GM18520 (cell line): ENCODE measurements at regions not wholly inside any gene's neighbourhood (a gene's known extent, or its start where the extent isn't known, plus 50 kb on each side); places are given as distances from the start of the nearest gene placed in this dataset.
"Not testable (repeated sequence)": the region's sequence is repeated elsewhere in the genome, so short reads cannot be mapped to it uniquely, and the experiment has no call there.

Experiments used
- ATAC-seq: cut with Tn5 transposase; IDR thresholded peaks from one replicate; pipeline ENCODE4 v1.9.1; 2021; ENCODE audit not compliant: unreplicated experiment

DNA sequence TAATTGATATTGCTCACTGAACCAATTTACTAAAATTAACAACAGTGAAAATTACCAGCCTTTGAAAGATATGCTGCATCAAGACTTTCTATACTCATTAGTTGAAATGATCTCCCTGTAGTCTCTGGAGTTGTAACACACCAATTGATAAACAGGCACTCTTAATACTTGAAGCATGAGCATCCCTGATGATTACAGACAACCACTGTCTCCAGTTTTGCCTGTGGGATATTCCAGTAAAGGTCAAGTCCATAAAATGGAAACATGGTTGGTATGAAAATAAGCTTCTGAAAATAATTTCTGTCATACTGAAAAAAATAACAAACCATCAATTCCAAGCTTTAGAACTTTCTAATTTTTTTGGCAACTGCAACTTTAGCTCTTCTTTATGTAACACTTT lies 405.8 kb downstream of the SPRY2 start:
- no peak for ATAC-seq

DNA sequence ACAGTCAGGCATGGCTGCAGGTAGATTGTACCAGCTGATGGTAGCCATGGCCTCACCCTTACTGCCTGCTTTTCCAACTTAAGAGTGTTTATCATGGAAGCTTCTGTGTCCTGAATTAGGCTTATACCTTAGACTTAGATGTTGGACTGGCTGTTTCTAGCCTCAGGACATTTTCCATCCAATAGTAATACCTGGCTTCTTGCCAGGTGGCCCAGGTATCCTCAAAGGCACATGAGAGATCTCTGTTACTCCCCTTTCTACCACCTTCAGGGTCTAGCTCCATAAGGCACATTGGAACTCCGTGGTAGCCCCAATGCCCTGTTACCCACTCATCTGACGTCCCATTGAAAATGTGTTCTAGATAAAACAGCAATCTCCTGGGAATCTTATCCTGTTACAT lies 407.5 kb downstream of the SPRY2 start:
- no peak for ATAC-seq

DNA sequence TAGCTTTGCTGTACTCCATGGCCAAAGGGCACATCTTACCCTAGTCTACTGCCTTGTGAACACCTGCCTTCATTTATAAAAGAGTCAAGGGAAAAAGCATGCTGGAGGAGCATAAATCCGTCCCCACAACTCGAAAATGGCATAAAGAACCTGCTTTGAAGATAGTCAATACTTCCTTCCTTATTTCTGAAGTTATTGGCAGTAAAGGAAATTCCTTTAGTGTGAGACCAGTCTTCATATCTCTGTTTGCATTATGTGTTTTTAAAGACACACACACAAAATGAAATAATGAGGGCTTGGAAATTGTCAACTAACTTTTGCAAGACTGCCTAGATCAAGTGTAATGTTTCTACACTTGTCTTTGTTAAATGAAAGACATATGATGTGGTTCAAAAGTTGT lies 408.4 kb downstream of the SPRY2 start:
- ATAC-seq = no peak

- not testable (repeated sequence) for ATAC-seq
Observed at GRCh38 chr13:79923973-79924556, 416.9 kb downstream of the SPRY2 start.

- ATAC-seq = no peak
Observed at GRCh38 chr13:79919091-79919490, 421.8 kb downstream of the SPRY2 start.

GRCh38 chr13:79918620-79919019 lies 422.3 kb downstream of the SPRY2 start:
- ATAC-seq = no peak

GRCh38 chr13:79917628-79918027 lies 423.3 kb downstream of the SPRY2 start:
- ATAC-seq = no peak

DNA sequence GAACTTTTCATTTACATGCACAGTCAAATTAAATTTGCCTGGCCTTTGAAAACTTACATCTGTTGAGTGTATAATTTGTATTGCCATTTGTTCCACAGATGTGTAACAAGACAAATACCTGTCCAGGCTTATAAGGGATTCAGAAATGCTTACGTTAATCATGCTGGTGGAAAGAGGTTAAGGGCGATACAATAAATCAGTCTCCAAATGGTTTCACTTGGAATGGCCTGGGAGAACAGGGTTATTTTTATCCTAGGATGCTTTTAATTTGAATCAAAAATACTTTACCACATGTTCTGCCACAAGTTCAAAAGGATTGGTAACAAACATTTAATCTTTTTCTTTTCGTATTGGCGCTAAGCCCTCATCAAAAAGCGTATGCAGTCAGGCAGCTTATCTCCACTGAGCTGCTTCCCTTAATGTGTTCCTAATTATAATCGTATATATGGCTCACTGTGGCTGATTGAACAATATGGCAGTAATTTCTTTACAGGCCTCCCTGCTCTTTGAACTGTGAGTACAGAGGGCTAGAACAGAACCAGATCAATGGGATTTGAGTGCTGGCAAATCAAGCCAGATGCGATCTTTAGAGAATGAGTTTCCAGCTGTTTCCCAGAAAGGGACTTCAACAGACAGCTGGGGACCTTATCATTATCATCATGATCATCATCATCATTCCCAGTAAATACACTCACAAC lies 425.7 kb downstream of the SPRY2 start:
- ATAC-seq = no peak

GRCh38 chr13:79913141-79913827 lies 427.6 kb downstream of the SPRY2 start:
- no peak for ATAC-seq

DNA sequence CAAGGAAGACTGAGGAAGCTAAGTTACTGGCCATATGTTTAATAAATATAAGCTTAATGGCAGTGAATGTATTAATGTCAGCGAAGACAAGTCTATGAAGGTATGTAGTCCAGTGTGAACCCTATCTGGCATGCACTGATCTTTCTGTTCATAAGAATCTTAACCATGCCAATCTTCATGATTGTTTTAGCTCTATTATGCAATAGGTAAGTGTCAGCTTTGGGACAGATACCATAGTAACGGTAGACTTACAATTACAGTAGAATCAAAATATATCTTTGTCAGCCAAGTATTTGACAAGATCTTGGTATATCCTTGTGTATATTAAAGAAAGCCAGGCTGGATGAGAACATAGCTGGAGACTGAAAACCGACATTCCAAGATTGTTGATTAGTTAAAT lies 428.5 kb downstream of the SPRY2 start:
- ATAC-seq = no peak

- no peak for ATAC-seq
Observed at GRCh38 chr13:79910875-79911540, 429.9 kb downstream of the SPRY2 start.

DNA sequence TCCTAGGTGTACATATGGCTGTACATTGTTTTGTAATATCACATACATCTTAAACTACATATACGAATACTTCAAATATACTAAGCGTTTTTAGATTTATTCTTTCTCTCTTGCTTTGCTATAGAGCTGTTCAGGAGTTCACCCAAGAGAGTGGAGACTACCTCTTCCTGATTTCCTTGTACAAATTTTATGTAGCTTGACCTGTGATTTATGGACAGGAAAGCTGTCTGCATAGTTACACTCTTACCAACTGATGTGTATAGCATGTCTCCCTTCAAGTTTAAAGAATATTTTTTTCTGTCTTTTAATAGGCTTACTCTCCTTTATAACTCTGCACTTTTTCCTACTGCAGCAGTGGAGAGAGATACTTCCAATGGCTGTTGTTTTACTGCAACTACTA lies 428.7 kb downstream of the NDFIP2 start:
- ATAC-seq = no peak

DNA sequence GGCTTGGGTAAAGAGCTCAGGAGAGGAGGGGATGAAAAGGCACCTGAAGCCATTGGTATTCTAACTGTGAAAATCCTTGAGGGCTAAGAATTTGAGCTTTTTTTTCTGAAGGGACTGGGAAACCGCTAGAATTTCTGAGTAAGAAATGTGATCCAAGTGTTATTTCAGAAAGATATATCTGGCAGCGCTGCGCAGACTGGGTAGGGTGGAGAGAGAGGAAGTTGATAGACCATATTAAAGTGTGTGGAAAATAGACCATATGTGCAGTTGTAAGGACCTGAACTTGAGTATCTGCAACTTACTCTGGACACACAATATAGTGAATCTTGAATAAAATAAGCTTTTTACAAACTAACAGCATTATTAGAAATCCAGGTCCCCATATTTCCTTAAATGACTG lies 427.4 kb downstream of the NDFIP2 start:
- ATAC-seq = no peak

DNA sequence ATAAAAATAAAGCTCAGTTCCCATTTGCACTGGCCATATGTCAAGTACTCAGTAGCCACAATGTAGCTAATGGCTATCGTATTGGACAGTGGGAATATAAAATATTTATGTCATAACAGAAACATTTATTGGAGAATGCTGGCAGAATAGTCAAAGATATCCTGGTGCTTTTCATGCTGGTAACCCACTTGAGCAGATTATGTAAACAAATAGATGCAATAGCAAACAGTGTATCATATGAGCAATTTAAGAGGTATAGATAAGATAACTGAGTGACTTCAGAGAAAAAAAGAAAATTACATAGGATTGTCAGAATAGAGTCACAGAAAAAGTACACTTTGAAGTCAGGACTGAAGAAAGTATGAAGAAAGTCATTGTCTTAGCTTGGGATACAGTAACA lies 426.6 kb downstream of the NDFIP2 start:
- no peak for ATAC-seq

DNA sequence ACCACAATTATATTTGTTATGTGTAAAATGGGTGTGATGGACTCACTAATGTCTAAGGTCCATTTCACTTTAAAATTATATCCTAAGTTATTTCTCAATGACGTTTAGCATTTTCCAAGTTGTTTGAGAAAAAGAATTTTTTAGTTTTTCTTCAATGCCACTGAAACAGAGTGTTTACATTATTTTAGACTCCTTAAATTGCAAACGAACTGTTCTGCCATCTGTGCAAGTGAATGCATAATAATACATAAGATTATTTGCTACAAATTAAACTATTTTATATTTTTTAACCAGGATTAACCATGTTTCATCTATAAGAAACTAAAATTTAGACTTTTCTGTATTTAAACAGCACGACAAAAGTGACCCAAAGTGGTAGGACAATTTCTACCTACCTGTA lies 425.4 kb downstream of the NDFIP2 start:
- ATAC-seq = no peak

- no peak for ATAC-seq
Observed at GRCh38 chr13:79905018-79905417, 424.1 kb downstream of the NDFIP2 start.

DNA sequence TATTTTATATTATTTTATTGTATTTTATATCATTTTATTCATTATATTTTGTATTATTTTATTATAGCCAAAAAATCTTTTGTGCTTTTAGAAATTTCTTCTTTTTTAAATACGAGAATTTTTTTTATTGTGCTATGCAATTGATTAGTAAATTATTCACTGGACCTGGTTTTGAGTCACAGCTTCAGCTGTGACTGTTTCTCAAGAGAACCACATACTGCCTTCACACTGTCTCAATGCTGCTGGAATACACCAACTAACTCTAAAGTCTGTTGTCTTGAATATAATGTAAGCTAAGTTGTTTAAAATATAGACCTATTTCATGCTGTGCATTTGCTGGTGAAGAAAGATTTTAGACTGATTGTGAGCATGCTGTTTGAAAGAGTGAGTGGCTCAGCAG lies 423.6 kb downstream of the NDFIP2 start:
- ATAC-seq = no peak

DNA sequence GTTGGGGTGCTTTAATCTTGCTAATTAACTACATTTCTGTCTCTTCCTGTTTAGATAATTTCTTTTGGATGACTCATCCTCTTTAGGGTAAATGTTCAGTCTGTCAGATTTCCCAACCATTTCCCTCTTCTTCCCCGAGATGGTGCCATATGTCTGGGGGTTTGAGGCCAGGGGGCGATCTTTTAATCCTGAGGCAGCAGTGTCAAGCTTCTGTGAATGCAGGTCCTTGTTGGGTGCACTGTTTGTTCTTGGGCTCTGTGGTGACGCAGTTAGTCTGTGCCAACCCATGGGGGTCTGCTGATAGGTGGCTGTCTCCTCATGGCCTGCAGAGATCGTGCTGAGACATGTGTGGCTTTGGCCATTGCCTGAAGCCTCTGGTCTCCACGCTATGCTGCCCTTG lies 420.4 kb downstream of the NDFIP2 start:
- no peak for ATAC-seq

DNA sequence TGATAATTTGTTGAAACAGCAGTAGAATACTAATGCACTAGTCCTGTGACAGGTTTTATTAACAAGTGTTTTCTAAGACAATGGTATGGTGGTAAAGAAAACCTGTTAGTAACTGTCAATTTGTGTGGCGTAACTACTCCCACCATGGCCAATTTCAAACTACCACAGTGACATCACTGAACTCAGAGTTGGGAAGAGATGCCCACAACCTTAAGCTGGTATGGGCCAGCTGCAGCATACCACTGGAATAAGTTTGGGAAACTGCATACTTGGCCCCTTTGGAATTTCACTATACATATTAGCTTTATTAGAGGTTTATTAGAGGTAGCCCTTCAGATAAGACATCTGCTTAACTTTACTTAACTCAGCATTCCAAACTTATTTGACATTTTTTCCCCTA lies 419.4 kb downstream of the NDFIP2 start:
- no peak for ATAC-seq

DNA sequence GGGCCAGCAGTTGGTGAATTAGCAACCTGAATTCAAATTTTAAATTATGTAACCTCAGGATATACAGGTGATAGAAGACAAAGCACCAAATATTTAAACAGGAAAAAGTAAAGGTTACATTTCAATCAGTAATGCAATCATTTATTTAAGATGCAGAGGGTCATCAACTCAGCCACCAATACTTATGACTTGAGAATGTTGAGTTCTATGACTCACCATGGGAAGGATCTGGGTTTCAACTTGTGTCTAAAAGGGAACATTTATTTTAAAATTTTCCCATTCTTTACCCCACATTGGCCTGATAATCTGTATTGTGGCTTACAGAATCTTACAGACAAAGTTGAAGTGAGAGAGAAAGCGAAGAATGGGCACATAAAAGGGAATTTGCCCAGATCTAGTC lies 418.0 kb downstream of the NDFIP2 start:
- ATAC-seq = no peak

GRCh38 chr13:79898202-79898826 lies 417.4 kb downstream of the NDFIP2 start:
- ATAC-seq = no peak

DNA sequence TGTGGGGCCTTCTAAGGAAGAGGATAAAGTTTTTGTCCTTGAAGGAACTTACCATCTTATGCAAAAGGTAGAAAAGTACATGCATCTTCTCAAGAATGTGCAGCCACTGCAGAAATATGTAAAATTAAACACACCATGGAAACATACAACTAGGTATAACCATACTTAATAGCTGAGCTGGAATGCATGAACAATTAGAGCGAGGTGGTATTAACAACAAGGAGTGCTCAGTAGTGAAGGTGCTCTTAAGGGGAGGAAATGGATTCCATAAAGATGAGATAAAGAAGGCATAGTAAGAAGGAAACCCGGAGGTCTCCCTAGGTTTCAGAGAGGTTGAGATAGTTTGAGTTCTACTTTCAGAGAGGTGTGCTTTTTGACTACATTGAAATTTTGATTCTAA lies 415.9 kb downstream of the NDFIP2 start:
- no peak for ATAC-seq
